GM06990 (cell line): ENCODE measurements at regions not wholly inside any gene's neighbourhood (a gene's known extent, or its start where the extent isn't known, plus 50 kb on each side); places are given as distances from the start of the nearest gene placed in this dataset.
"Not testable (repeated sequence)": the region's sequence is repeated elsewhere in the genome, so short reads cannot be mapped to it uniquely, and the experiment has no call there.

Experiments
- DNase-seq: peaks from one replicate; pipeline ENCODE4 v3.0.0-alpha.2; 2011; ENCODE audit not compliant: insufficient read length; ENCODE audit errors: extremely low read depth
- H3K27me3 ChIP-seq: replicated peaks from 2 replicates; pipeline ENCODE4 v1.6.0; 2011; ENCODE audit warnings: low read length; ENCODE audit not compliant: control insufficient read depth, insufficient read depth
- H3K36me3 ChIP-seq: 2 replicates; pipeline ENCODE4 v1.5.1; 2011; ENCODE audit warnings: low read length; ENCODE audit not compliant: control insufficient read depth, insufficient read depth
- H3K4me3 ChIP-seq: replicated peaks from 2 replicates; pipeline ENCODE4 v1.5.1; 2011; ENCODE audit warnings: low read depth, mild to moderate bottlenecking, control low read depth, low read length
- CTCF ChIP-seq: IDR thresholded peaks from 2 replicates; pipeline ENCODE4 v1.5.1; 2011; ENCODE audit warnings: low read length, control low read depth, mild to moderate bottlenecking, inconsistent platforms; ENCODE audit not compliant: insufficient read depth, poor library complexity, severe bottlenecking

GRCh38 chr3:6018456-6018855 lies 830.9 kb downstream of the EDEM1 start:
- no peak for TF ChIP-seq CTCF
- DNase-seq, result no peak
- no peak overlapping the region for H3K4me3 ChIP-seq

DNA sequence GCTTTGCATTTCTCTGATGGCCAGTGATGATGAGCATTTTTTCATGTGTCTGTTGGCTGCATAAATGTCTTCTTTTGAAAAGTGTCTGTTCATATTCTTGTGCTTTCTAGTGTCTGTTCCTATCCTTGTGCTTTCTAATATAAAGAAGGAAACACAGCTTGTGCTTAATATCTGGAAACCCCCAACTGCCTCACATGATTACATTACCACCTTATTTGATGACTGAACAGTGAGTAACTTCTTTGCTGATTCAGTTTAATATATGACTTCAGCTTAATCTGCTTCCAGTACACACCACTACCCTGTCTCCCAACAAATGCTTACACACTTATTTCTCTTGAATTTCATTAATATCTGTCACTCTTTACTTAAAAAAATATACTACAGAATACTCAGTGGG lies 835.1 kb downstream of the EDEM1 start:
- no peak for TF ChIP-seq CTCF
- H3K36me3 ChIP-seq, result no peaks in the 10 kb centered on the region
- H3K4me3 ChIP-seq, result no peak overlapping the region
- DNase-seq, result no peak
- H3K27me3 ChIP-seq, result no peaks in the 10 kb centered on the region

More at GRCh38 chr3:6018456-6018855, 830.9 kb downstream of the EDEM1 start:
- Histone ChIP-seq H3K27me3 (no peaks in the 10 kb centered on the region), H3K36me3 (no peaks in the 10 kb centered on the region)

GRCh38 chr3:6025032-6025431 lies 835.9 kb upstream of the GRM7 start:
- DNase-seq, result no peak
- Histone ChIP-seq H3K36me3 (no peaks in the 10 kb centered on the region), H3K27me3 (no peaks in the 10 kb centered on the region), H3K4me3 (no peak overlapping the region)
- no peak for TF ChIP-seq CTCF

DNA sequence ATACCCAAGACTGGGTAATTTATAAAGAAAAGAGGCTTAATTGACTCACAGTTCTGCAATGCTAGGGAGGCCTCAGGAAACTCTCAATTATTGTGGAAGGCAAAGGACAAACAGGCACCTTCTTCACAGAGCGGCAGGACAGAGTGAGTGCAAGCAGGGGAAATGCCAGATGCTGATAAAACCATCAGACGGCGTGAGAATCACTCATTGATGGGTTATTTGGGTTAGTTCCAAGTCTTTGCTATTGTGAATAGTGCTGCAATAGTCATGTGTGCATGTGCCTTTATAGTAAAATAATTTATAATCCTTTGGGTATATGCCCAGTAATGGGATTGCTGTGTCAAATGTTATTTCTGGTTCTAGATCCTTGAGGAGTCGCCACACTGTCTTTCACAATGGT lies 830.3 kb upstream of the GRM7 start:
- not testable (repeated sequence) for H3K4me3 ChIP-seq

GRCh38 chr3:6035626-6036025 lies 825.3 kb upstream of the GRM7 start:
- no peak for DNase-seq
- Histone ChIP-seq H3K36me3 (no peaks in the 10 kb centered on the region), H3K27me3 (no peaks in the 10 kb centered on the region), H3K4me3 (no peak overlapping the region)
- TF ChIP-seq CTCF, result no peak

More for the DNA sequence above, 830.3 kb upstream of the GRM7 start:
- not testable (repeated sequence) for DNase-seq, H3K36me3 ChIP-seq, H3K27me3 ChIP-seq

DNA sequence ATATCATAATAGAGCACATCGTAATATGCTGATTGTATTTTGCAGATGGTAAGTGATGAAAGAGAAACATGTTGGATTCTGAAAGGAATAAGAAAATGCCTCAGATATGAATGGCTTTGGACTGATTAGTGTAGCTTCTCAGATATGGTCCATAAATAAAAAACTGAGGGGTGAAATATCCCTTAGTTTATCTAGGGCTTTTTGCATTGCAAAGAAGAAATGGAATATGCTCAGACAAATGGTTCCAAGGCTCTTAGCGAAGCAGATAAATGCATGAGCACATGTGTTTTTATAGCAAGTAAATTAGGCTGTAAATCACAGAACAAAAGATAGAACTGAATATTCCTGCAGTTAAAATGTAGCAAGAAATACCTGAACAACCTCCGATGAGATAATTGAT lies 820.9 kb upstream of the GRM7 start:
- H3K4me3 ChIP-seq, result no peak overlapping the region
- H3K36me3 ChIP-seq, result no peaks in the 10 kb centered on the region
- no peaks in the 10 kb centered on the region for H3K27me3 ChIP-seq
- no peak for DNase-seq
- no peak for TF ChIP-seq CTCF
